ENCODE measurements at regions not wholly inside any gene's neighbourhood (a gene's known extent, or its start where the extent isn't known, plus 50 kb on each side); places are given as distances from the start of the nearest gene placed in this dataset.

DNA sequence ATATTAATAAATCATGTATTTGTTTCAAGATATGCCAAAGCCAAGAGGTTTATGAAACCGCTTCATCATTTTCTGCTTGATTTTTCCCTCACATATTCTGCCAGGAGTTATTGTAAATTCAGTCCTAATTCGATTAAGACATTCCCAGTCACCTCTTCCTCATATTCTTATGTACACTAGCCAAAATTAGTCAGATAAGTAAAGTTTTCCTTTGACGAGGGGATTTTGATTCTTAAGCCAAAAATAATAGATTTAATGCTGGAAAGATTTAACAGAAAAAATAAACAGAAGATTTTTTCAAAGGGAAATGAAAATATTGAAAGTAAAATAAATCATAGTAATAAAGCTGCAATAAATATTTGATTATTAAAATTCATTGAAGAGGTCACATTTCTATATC, 51.0 kb upstream of the VEGFC start:
- TF ChIP-seq, protein P1, sequence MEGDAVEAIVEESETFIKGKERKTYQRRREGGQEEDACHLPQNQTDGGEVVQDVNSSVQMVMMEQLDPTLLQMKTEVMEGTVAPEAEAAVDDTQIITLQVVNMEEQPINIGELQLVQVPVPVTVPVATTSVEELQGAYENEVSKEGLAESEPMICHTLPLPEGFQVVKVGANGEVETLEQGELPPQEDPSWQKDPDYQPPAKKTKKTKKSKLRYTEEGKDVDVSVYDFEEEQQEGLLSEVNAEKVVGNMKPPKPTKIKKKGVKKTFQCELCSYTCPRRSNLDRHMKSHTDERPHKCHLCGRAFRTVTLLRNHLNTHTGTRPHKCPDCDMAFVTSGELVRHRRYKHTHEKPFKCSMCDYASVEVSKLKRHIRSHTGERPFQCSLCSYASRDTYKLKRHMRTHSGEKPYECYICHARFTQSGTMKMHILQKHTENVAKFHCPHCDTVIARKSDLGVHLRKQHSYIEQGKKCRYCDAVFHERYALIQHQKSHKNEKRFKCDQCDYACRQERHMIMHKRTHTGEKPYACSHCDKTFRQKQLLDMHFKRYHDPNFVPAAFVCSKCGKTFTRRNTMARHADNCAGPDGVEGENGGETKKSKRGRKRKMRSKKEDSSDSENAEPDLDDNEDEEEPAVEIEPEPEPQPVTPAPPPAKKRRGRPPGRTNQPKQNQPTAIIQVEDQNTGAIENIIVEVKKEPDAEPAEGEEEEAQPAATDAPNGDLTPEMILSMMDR (IDR thresholded peaks at IDR 0.05), result no peak

DNA sequence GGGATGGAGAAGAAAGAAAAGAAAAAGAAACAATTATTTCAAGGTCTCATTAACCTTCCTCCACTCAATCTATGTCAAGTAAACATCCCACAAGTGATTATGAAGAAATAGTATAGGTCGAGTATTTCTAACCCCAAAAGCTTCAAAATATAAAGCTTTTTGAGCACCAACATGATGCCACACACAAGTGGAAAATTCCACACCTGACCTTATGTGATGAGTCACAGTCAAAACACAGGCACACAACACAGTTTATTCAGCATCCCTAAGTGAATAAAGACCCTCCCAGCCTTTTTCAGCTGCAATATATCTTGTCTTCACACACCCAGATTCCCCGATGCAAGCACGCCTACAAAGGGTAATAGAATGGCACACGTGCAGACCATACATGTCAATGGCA, 51.7 kb upstream of the VEGFC start:
- TF ChIP-seq, protein P1 (IDR thresholded peaks at IDR 0.05), result no peak

DNA sequence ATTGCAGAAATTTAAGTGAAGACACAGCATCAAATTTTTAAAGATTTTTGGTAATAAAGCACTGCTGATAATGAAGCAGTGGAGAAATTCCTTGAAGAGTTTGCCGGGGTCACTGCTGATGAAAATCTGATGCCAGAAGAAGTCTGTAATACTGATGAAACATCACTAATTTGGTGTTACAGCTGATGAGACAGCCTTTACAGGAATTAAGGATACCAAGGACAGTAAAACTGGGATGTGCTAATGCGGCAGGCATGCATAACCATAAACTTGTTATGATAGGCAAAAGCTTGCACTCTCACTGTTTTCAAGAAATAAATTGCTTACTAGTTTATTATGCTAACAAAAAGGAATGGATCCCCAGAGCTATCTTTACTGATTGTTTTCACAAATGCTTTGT, 52.9 kb upstream of the VEGFC start:
- TF ChIP-seq, protein P1 (IDR thresholded peaks at IDR 0.05), result no peak

DNA sequence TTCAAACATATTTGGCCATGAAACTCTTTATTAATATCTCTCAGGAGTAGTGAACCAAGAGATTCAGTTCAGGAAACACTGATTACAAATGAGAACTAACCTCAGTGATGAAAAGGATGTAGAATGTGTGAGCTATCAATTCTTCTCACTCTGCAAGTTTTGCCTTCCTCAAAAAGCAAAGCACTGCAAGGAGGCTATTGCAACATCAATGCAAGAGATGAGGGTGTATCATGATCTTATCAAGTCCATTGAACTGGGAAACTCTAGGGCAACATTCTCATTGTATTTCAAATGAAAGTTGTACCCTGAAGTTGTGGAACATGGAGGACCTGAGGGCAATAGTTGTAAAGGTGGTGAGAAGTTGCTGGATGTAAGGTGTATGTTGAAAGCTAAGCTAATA, 56.4 kb upstream of the VEGFC start:
- TF ChIP-seq, protein P1 (IDR thresholded peaks at IDR 0.05), result no peak

DNA sequence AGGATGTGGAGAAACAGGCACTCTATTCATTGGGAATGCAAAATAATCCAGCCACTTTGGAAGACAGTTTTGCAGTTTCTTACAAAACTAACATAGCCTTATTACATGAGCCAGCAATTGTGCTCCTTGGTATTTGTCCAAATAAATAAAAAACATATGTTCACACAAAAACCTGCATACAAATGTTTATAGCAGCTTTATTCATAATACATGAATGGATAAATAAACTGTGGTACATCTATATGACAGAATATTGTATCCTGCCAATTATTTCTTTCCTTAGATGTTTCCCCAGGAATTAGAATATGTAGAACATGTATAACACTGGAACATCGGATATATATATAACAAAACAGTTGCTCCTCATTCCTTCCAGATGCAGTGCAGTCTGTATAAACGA, 57.7 kb upstream of the VEGFC start:
- TF ChIP-seq, protein P1 (IDR thresholded peaks at IDR 0.05), result no peak

DNA sequence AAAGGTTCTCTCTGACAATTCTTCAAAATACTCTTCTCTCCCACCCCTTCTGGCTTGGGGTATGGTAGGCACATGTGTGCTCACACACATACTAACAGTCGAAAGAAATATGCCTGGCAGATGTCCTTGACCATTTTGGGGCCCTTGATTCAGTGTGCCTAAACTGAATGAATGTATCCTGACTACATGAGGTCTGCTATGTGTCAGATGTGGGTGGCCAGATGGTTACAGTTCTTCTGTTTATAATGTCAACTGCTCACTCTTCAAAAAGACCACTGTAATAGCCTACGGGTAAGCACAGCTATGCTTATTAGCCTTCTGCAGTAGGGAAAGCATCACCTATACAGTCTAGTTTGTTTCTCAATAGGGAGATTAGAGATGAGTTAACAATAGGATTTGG, 63.7 kb upstream of the VEGFC start:
- TF ChIP-seq, protein P1 (IDR thresholded peaks at IDR 0.05), result no peak

DNA sequence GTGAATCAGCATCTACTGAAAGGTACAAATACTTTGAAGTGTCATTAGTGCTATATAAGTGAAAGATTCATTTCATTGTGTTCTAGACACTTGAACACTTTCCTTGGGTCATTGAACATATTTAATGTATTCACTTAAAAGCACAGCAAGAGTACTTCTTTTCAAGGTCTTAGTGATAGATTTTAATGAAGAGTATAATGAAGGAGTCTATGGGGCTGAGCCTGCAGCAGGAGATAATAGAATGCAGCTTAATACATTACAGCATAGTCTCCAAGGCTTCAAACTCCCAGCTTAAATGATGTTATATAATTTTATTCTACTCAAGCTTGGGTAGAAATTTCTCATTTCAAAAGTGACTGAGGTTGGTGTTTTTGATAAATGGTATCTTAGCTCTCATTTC, 66.1 kb upstream of the VEGFC start:
- TF ChIP-seq, protein P1 (IDR thresholded peaks at IDR 0.05), result no peak

DNA sequence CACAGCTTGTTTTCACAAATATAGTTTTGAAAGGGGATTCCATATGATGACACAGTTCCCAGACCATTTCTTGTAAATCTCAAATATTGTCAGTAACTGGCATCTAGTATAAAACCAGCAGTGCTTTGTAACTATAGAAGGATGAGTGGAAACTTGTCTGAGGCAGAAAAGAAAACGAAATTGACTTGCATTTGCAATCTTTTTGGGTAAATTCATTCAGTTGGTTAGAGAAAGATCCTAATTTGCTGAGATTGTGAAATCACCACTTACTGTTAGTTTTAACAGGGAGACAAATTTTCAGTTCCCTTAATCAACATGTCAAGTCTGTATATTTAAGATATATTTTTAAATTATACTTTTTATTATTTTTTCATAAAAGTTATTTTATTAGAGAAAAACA, 71.5 kb upstream of the VEGFC start:
- TF ChIP-seq, protein P1 (IDR thresholded peaks at IDR 0.05), result no peak

Data from LNCAP (cell line).